SH-SY5Y (cell line): ENCODE measurements at regions not wholly inside any gene's neighbourhood (a gene's known extent, or its start where the extent isn't known, plus 50 kb on each side); places are given as distances from the start of the nearest gene placed in this dataset.

Experiments
- GATA2 ChIP-seq: IDR thresholded peaks from 2 replicates; pipeline ENCODE4 v1.6.1; 2011; ENCODE audit warnings: mild to moderate bottlenecking, low read depth, low read length
- GATA3 ChIP-seq: IDR thresholded peaks from 2 replicates; pipeline ENCODE4 v1.6.1; 2011; ENCODE audit warnings: low read depth, mild to moderate bottlenecking, low read length, moderate library complexity

- no peak for TF ChIP-seq GATA2
- no peak for TF ChIP-seq GATA3
Observed at GRCh38 chr11:96461871-96462270, 72.1 kb downstream of the JRKL start.
